SK-N-SH treated with all-trans-retinoic acid at 6 μM for 48 hours (cell line): ENCODE measurements at regions not wholly inside any gene's neighbourhood (a gene's known extent, or its start where the extent isn't known, plus 50 kb on each side); places are given as distances from the start of the nearest gene placed in this dataset.

Source experiments
- OSR1 ChIP-seq: fragments of 250-450 bp; sonication (Bioruptor Pico); IDR thresholded peaks from 2 replicates; pipeline ENCODE4 v1.8.0; 2022; ENCODE audit warnings: moderate library complexity, mild to moderate bottlenecking, inconsistent platforms
- PPARA ChIP-seq: fragments of 250-450 bp; sonication (Bioruptor Pico); IDR thresholded peaks from 2 replicates; pipeline ENCODE4 v1.5.0; 2020; ENCODE audit warnings: mild to moderate bottlenecking, borderline replicate concordance
- TCF4 ChIP-seq: fragments of 250-450 bp; sonication (Bioruptor Pico); IDR thresholded peaks from 2 replicates; pipeline ENCODE4 v1.8.0; 2021; ENCODE audit warnings: mild to moderate bottlenecking, moderate library complexity, borderline replicate concordance
- ZNF8 ChIP-seq: fragments of 450-650 bp; formaldehyde crosslinking; IDR thresholded peaks from 2 replicates; pipeline ENCODE4 v1.5.0; 2020; ENCODE audit warnings: mild to moderate bottlenecking, moderate library complexity

- TF ChIP-seq ZNF8 (CRISPR knock-in tag) (no peak), TCF4 (no peak), PPARA (CRISPR knock-in tag) (no peak), OSR1 (CRISPR knock-in tag) (no peak)
These were observed 1003.7 kb upstream of the GYPC start for GRCh38 chr2:125652280-125652679.
